OCI-LY1 (cell line): ENCODE measurements at regions not wholly inside any gene's neighbourhood (a gene's known extent, or its start where the extent isn't known, plus 50 kb on each side); places are given as distances from the start of the nearest gene placed in this dataset.

ENCODE experiments used
- CTCF ChIP-seq: fragments of 200-600 bp; sonication (generic), shearing (Covaris generic); IDR thresholded peaks from 2 replicates; pipeline ENCODE4 v1.5.1; 2017; ENCODE audit warnings: mild to moderate bottlenecking, antibody characterized with exemption, low read length, moderate library complexity, mixed read lengths
- EZH2 ChIP-seq: fragments of 200-600 bp; sonication (generic), shearing (Covaris generic); IDR thresholded peaks from 2 replicates; pipeline ENCODE4 v1.8.0; 2017; ENCODE audit warnings: borderline replicate concordance, mixed run types, mild to moderate bottlenecking, antibody characterized with exemption, low read length, moderate library complexity, mixed read lengths

GRCh38 chr1:208939537-208940085 lies 643.9 kb upstream of the CAMK1G start:
- no peak for TF ChIP-seq CTCF
- TF ChIP-seq EZH2: no peak
